ENCODE measurements at regions not wholly inside any gene's neighbourhood (a gene's known extent, or its start where the extent isn't known, plus 50 kb on each side); places are given as distances from the start of the nearest gene placed in this dataset.

- H3K27me3 Mint-ChIP-seq = peaks cover 19% of the 10 kb centered on the region
- no peak for ATAC-seq (ENCODE audit: low read depth)
- no peaks in the 10 kb centered on the region for H3K9me3 Mint-ChIP-seq
- no peaks in the 10 kb centered on the region for H3K36me3 Mint-ChIP-seq
- DNase-seq (ENCODE audit: low spot score in 2 of 2) = no peak
- H3K27ac Mint-ChIP-seq = no peak overlapping the region
- H3K4me3 Mint-ChIP-seq = no peak overlapping the region
- H3K4me1 Mint-ChIP-seq = peaks cover 4% of the 10 kb centered on the region
Measured at GRCh38 chr2:883803-884748, 66.6 kb upstream of the SNTG2 start.

DNA sequence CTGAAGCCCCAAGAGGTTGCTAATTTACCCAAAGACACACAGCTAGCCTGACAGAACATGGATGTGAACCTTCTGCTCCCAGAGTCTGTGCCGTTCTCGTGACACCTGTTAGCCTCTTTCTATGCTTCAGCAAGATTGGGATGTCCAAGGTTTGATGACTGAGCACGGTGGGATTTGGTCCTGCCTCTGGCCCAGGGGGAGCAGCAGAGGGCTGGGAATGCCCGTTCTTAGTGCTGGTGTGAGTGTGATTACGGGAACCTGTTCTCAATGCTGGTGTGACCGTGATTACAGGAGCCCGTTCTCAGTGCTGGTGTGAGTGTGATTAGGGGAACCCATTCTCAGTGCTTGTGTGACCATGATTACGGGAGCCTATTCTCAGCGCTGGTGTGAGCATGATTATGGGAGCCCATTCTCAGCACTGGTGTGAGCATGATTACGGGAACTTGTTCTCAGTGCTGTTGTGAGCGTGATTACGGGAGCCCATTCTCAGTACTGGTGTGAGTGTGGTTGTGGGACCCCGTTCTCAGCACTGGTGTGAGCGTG, 67.3 kb upstream of the SNTG2 start:
- no peak overlapping the region for H3K4me3 Mint-ChIP-seq
- H3K9me3 Mint-ChIP-seq = no peaks in the 10 kb centered on the region
- H3K27me3 Mint-ChIP-seq = peaks cover 21% of the 10 kb centered on the region
- DNase-seq (ENCODE audit: low spot score in 2 of 2) (no peak), ATAC-seq (ENCODE audit: low read depth) (no peak)
- H3K4me1 Mint-ChIP-seq = peaks cover 4% of the 10 kb centered on the region
- H3K36me3 Mint-ChIP-seq = no peaks in the 10 kb centered on the region
- H3K27ac Mint-ChIP-seq = no peak overlapping the region

DNA sequence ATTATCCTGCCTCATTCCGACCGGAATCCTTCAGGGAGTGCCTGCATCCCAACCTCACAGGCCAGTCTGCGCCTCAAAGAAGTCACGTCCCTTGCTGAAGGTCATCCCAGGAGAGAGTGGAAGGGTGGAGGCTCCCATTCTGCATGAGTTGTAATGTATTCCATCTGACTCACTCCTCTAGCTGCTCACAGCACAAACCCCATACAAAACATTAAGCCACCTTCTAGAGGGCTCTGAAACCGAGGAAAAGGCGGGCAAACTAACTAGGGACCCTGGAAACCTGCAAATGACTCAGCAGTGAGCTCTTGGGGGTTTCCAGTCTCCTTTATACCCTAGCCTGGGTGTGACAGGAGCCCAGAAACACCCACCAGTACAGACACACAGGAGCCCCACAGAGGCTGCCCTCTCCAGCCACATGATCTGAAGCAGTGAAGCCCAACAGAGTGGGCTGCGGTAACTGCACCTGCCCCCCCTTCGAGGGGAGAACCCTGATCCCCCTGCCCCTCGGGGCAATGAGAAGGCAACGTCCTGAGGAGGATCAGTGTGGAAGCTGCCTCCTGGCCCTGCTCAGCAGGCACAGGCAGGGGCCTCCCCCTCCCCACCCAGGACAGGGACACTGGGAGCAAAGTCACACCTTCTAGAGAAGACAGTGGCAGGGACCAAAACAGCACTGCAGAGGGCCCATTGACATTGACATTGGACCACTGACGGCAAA, 69.3 kb upstream of the SNTG2 start:
- DNase-seq (ENCODE audit: low spot score in 2 of 2) = no peak

DNA sequence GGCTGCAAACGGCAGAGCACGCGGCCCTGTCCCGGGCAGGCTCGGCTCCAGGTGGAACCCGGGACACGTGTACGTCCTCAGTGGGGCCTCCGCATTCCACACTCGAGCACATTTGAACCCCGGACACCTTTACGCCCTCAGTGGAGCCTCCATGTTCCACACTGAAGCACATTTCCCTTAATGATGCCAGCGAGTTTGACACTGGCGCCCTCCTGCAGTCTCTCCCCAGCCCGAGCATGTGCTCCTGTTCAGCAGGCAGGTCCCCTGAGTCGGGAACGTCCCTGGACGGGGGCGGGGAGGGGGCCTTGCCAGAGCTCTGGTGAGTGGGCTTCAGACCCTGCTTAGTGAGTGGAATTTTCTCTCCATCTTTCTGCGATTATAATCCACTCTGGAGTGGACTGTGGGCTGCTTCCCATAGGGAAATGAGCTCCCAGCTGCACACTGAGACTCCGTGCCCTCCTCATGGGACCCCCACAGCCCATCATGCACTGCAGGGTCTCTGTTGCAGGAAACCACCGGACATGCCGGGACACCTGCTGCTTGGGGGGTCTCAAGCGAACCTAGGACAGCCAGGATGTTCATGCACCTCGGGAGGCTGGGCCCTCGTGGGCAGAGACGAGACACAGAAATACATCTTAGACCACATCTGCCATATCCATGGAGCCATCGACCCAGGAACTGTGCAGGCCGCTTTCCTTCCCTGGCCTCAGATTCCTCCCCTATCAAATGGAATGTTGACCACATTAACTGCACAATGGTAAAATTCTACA, 70.3 kb upstream of the SNTG2 start:
- H3K36me3 Mint-ChIP-seq = no peaks in the 10 kb centered on the region
- no peak overlapping the region for H3K27ac Mint-ChIP-seq
- H3K9me3 Mint-ChIP-seq = no peaks in the 10 kb centered on the region
- H3K4me3 Mint-ChIP-seq = no peak overlapping the region
- DNase-seq (ENCODE audit: low spot score in 2 of 2) (no peak), ATAC-seq (ENCODE audit: low read depth) (no peak)
- peaks cover 22% of the 10 kb centered on the region for H3K27me3 Mint-ChIP-seq
- peaks cover 4% of the 10 kb centered on the region for H3K4me1 Mint-ChIP-seq

More for the DNA sequence above, 69.3 kb upstream of the SNTG2 start:
- Mint-ChIP-seq H3K4me1 (peaks cover 4% of the 10 kb centered on the region), H3K9me3 (no peaks in the 10 kb centered on the region), H3K27ac (no peak overlapping the region), H3K4me3 (no peak overlapping the region), H3K36me3 (no peaks in the 10 kb centered on the region), H3K27me3 (peaks cover 22% of the 10 kb centered on the region)
- no peak for ATAC-seq (ENCODE audit: low read depth)

GRCh38 chr2:879540-879939, 71.1 kb upstream of the SNTG2 start:
- DNase-seq (ENCODE audit: low spot score in 2 of 2) (no peak), ATAC-seq (ENCODE audit: low read depth) (no peak)
- Mint-ChIP-seq H3K4me1 (no peaks in the 10 kb centered on the region), H3K27me3 (peaks cover 14% of the 10 kb centered on the region), H3K4me3 (no peak overlapping the region), H3K27ac (no peak overlapping the region), H3K9me3 (no peaks in the 10 kb centered on the region), H3K36me3 (no peaks in the 10 kb centered on the region)

- Mint-ChIP-seq H3K4me3 (no peak overlapping the region), H3K4me1 (no peaks in the 10 kb centered on the region), H3K27me3 (peaks cover 10% of the 10 kb centered on the region), H3K27ac (no peak overlapping the region), H3K36me3 (no peaks in the 10 kb centered on the region), H3K9me3 (no peaks in the 10 kb centered on the region)
- DNase-seq (ENCODE audit: low spot score in 2 of 2) = no peak
- ATAC-seq (ENCODE audit: low read depth) = no peak
Measured at GRCh38 chr2:878245-878930, 72.3 kb upstream of the SNTG2 start.

- no peak overlapping the region for H3K4me3 Mint-ChIP-seq
- peaks cover 9% of the 10 kb centered on the region for H3K27me3 Mint-ChIP-seq
- no peaks in the 10 kb centered on the region for H3K36me3 Mint-ChIP-seq
- H3K4me1 Mint-ChIP-seq = no peaks in the 10 kb centered on the region
- H3K9me3 Mint-ChIP-seq = no peaks in the 10 kb centered on the region
- H3K27ac Mint-ChIP-seq = no peak overlapping the region
- DNase-seq (ENCODE audit: low spot score in 2 of 2) (no peak), ATAC-seq (ENCODE audit: low read depth) (no peak)
Measured at GRCh38 chr2:877747-878146, 72.9 kb upstream of the SNTG2 start.

DNA sequence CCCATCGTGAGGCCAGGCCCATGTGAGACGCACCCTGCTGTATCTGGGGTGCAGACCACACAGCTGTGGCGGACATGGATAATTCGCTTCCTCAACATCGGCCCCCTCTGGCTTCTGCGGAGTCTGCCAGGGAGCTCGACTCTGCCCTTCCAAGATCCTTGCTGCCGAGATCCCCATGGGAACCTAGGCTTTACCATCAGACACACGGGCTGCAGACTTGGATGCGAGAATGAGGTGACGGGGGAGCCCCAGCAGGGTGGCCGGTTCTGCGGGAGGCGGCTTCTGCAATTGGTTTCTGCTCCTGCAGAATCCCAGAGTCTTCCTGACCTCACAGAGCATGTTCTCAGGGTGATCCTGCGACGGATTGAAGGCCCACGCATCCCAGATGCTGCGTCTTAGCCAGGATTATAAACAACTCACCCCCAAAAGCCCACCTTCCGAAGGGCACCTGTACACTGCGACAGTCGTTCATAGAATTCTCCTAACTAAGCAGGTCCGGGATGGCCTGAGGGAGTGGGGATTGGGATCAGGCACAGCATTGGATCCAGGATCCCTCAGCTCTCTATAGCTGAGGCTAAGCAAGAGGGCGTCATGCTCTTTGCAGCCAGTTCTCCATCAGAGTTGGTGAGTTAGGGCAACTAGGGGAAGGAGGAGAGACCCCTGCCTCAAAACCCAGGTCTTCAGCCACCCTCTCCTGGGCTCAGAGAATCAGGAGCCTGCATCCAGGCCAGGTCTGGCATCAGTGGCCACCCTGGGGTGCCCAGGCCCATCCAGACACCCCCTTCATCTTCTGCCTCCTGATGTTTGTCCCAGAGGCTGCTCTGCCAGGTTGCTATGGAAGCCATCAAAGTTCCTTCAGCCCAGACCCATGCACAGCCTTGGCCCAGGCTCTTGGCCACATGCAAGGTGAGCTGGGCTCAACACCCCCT, 74.7 kb upstream of the SNTG2 start:
- Mint-ChIP-seq H3K9me3 (no peaks in the 10 kb centered on the region), H3K27ac (no peak overlapping the region), H3K27me3 (peaks cover 15% of the 10 kb centered on the region), H3K36me3 (no peaks in the 10 kb centered on the region), H3K4me3 (no peak overlapping the region), H3K4me1 (no peaks in the 10 kb centered on the region)
- ATAC-seq (ENCODE audit: low read depth) (no peak), DNase-seq (ENCODE audit: low spot score in 2 of 2) (no peak)

GRCh38 chr2:873651-874580, 76.7 kb upstream of the SNTG2 start:
- Mint-ChIP-seq H3K4me1 (no peaks in the 10 kb centered on the region), H3K27me3 (peaks cover 13% of the 10 kb centered on the region), H3K27ac (no peak overlapping the region), H3K36me3 (no peaks in the 10 kb centered on the region), H3K9me3 (no peaks in the 10 kb centered on the region), H3K4me3 (no peak overlapping the region)
- ATAC-seq (ENCODE audit: low read depth) = no peak
- no peak for DNase-seq (ENCODE audit: low spot score in 2 of 2)

DNA sequence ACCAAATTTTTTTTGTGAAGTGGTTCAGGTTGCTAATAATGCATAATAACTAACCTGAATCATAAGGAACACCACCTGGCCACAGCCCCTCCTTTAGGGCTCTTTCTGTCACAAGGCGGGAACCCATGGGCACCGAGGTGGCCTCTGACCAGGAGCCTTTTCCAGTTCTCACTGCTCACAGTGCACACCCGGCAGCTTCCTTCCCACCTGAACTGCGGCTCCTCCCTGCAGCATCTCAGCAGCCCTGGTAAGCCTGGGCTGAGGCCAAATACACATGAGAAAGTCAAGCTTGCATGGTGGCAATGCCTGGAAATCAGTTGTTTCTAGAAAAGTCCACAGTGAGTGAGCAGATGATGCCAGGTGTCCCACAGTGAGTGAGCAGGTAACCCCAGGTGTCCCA, 77.6 kb upstream of the SNTG2 start:
- H3K9me3 Mint-ChIP-seq = no peaks in the 10 kb centered on the region
- H3K36me3 Mint-ChIP-seq = no peaks in the 10 kb centered on the region
- H3K4me3 Mint-ChIP-seq = no peak overlapping the region
- no peak overlapping the region for H3K27ac Mint-ChIP-seq
- peaks cover 7% of the 10 kb centered on the region for H3K27me3 Mint-ChIP-seq
- no peaks in the 10 kb centered on the region for H3K4me1 Mint-ChIP-seq
- no peak for DNase-seq (ENCODE audit: low spot score in 2 of 2)
- ATAC-seq (ENCODE audit: low read depth) = no peak

DNA sequence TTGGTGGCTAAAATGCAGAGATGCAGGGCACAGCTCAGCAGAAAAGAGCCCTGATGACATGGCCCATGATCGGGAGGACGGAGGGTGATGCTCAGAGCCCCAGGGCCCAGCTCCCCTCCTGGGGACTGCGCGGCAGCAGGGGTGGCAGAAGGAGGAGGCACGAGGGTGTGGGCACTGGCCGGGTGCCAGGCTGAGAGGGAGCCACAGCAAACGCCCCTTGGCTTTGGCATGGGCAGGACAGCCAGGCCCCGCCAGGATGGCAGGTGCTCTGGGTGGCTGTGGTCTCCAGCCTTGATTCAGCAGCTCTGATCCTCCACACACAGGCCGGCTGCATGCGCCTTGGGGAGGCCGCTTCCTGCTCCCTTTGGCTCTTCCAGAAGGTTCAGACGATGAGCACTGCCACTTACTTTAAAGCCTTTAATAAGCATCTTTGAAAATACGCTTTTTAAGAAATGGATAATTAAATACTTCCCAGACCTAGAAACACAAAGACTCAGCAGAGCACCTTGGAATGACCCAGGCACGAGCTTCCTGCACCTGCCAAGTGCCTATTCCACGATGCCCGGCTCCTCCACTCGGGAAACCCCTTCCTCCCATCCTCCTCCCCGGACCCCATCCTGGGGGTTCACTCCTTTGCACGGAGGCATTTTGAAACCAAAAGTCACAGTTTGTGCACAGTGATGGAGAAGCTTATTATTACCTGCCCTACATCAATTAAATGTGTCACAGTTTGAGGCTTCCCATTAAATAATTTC, 78.5 kb upstream of the SNTG2 start:
- no peaks in the 10 kb centered on the region for H3K4me1 Mint-ChIP-seq
- H3K27me3 Mint-ChIP-seq = peaks cover 7% of the 10 kb centered on the region
- no peaks in the 10 kb centered on the region for H3K9me3 Mint-ChIP-seq
- H3K4me3 Mint-ChIP-seq = no peak overlapping the region
- H3K27ac Mint-ChIP-seq = no peak overlapping the region
- no peaks in the 10 kb centered on the region for H3K36me3 Mint-ChIP-seq
- DNase-seq (ENCODE audit: low spot score in 2 of 2) (no peak), ATAC-seq (ENCODE audit: low read depth) (no peak)
